HG02852 (cell line): ENCODE measurements at regions not wholly inside any gene's neighbourhood (a gene's known extent, or its start where the extent isn't known, plus 50 kb on each side); places are given as distances from the start of the nearest gene placed in this dataset.
"Not testable (repeated sequence)": the region's sequence is repeated elsewhere in the genome, so short reads cannot be mapped to it uniquely, and the experiment has no call there.

ENCODE experiments used
- ATAC-seq: cut with Tn5 transposase; IDR thresholded peaks from one replicate; pipeline ENCODE4 v1.9.1; 2021; ENCODE audit warnings: mild to moderate bottlenecking, moderate library complexity; ENCODE audit not compliant: unreplicated experiment

GRCh38 chr3:31314258-31314657 is 218.5 kb upstream of the STT3B start:
- no peak for ATAC-seq

- no peak for ATAC-seq
Measured at GRCh38 chr3:31319332-31319731, 213.4 kb upstream of the STT3B start.

GRCh38 chr3:31321620-31322019 is 211.1 kb upstream of the STT3B start:
- ATAC-seq = no peak

- ATAC-seq = no peak
Measured at GRCh38 chr3:31322460-31322859, 210.3 kb upstream of the STT3B start.

DNA sequence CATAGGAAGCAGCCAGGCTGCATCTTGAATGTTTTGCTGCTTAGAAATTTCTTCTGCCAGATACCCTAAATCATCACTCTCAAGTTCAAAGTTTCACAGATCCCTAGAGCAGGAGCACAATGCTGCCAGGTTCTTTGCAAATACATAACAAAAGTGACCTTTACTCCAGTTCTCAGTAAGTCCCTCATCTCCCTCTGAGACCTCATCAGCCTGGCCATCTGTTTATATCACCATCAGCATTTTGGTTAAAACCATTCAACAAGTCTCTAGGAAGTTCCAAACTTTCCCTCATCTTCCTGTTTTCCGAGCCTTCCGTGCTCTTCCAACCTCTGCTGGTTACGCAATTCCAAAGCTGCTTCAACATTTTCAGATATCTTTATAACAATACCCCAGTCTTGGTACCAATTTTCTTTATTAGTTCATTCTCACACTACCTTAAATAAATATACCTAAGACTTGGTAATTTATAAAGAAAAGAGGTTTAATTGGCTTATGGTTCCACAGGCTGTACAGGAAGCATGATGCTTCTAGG is 204.8 kb upstream of the STT3B start:
- ATAC-seq = not testable (repeated sequence)

DNA sequence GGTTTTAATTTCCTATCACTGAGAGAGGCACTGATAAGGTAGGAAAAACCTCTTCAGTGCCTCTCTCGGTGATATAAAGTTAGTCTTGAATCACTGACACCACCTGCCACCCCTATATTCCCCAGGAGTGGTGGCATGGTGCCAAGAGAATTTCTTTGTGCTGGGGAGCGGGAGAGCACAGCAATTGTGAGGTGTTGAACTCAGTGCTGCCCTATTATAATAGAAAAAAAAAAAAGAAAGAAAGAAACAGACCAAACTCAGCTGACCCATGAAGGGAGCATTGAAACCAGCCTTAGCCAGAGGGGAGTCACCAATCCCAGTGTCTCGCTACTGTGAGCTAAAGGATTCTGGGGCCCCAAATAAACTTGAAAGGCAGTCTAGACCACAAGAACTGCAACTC is 201.4 kb upstream of the STT3B start:
- no peak for ATAC-seq

GRCh38 chr3:31341130-31341529 is 191.6 kb upstream of the STT3B start:
- ATAC-seq = no peak

- ATAC-seq = no peak
Measured at GRCh38 chr3:31343075-31343474, 189.7 kb upstream of the STT3B start.

- no peak for ATAC-seq
Measured at GRCh38 chr3:31345581-31345980, 187.1 kb upstream of the STT3B start.

- no peak for ATAC-seq
Measured at GRCh38 chr3:31346542-31346979, 186.2 kb upstream of the STT3B start.

- no peak for ATAC-seq
Measured at GRCh38 chr3:31349001-31349748, 183.6 kb upstream of the STT3B start.

DNA sequence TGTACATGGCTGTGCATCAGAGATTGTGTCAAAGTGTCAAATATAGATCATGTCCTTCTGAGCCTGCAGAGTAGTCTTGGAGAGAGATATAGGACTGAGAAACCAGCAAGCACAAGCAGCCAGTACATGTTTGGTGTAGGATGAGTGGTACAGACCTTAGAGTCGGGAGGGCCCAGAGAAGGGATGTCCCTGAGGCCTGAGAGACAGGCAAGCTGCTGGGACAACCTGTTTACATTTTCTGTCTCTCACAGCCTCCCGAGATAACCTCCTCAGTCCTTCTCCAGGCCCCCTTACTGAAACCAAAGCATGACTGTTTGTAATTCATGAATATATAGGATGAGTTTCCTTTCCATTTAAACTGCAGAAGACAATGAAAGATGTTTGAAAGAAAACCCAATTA is 182.4 kb upstream of the STT3B start:
- ATAC-seq = no peak

DNA sequence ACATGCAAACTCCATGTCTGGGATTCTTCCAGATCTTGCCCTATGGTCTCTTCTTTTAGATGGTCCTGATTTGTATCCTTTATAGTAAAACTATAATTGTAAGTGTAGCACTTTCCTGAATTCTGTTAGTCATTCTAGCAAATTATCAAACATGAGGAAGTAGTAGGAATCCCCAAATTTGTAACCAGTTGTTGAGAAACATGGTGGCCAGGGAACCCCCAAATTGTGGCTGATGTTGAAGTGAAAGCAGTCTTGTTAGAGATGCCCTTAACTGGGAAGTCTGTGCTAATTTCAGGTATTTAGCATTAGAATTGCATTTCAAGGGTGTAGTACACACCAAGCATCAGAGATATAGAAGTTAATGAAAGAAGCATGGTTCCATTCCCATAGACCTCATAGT is 180.4 kb upstream of the STT3B start:
- no peak for ATAC-seq

- ATAC-seq = no peak
Measured at GRCh38 chr3:31353166-31353565, 179.6 kb upstream of the STT3B start.

DNA sequence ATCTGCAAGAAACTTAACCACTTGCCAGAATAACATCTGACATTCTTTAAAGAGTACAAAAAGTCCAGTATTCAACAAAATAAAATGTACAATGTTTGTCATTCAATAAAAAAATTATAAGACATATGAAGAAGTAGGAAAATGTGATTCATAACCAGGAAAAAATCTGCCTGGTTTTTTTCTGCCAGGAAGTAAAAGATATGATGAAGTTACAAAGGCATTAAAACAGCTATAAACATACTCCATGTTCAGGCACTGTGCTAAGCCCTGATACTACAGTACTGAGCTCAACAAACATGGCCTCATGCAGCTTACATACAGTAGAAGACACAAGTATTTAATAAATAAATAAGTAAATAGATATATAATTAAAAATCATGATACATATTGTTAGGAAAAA is 178.4 kb upstream of the STT3B start:
- no peak for ATAC-seq

- no peak for ATAC-seq
Measured at GRCh38 chr3:31355807-31356206, 176.9 kb upstream of the STT3B start.

DNA sequence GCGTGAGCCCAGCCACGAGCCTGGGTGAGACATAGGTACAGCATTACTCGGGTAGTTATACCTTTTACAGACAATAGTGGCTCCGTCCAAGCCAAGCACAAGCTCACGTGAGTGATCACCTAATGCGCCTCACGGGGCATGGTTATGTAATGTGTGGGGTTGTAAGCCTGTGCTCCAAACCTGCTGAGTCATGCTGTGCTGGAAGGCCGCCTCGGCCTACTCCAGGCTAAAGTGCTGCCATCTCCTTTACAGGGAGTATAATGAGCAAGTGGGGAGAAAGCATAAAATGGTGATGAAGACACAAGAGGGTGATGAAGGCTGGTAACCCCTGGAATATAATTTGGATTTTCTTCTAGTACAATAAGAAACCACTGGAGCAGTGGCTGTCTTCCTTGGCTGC is 175.8 kb upstream of the STT3B start:
- no peak for ATAC-seq

GRCh38 chr3:31357451-31357850 is 175.3 kb upstream of the STT3B start:
- ATAC-seq = no peak

- ATAC-seq = peak; percentile 51
Measured at GRCh38 chr3:31358473-31359070, 174.2 kb upstream of the STT3B start.

DNA sequence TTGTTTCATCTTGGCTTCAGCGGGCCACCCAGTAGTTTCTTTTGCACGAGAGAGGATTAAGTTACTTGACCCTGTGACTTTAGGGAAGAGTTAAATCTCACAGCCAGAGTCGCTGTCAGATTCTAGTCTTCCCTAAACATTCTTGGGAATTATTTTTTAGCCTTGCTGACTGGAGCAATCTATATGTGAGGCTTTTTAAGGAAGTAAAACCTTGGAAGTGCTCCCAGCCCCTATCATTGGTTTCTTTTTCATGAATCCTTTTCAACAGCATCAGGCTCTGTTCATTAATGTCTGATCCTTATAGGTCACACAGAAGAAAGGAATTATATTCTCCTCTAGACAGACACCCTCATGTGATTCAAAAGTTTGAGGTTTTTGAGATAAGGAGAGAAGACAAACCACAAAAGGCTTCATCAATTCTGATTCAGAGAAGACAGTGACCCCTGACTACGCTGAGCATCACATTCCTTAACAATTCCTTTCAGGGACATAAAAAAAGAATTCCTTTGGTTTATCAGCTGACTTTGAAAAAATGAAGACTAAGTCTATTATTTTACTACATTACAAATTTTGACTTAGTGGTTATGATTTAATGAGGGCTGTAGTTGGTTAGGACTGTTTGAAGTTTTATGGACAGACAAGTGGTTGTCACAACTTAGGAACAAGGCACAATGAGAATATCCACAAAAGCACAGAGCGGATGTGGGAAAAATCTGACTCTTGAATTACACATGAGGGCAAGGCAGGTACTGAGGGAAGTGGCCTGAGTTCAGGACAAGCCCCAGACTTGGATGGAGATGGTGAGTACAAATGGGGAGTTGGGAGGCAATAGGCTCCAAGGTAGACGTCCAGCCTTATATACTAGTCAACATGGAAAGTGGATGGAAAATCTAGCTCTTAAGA is 171.1 kb upstream of the STT3B start:
- no peak for ATAC-seq

DNA sequence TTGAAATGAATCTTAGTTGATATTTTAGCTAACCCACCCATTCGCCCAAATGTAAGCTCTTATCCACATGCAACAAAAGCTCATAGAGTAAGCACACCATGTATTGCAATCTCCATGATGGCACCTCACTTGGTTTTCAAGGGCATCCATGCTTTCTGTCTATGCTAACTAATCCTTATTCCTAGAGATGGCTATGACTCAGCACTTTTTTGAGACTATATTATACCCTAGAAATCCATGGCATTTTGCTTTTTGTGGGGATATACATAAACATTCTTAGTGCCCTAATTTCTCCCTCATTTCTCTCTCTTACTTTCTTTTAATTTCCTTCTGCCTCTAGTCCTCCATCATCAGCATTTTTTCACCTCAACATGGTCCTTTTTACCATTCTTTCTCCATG is 168.5 kb upstream of the STT3B start:
- no peak for ATAC-seq
